ENCODE measurements at regions not wholly inside any gene's neighbourhood (a gene's known extent, or its start where the extent isn't known, plus 50 kb on each side); places are given as distances from the start of the nearest gene placed in this dataset.

- TF ChIP-seq CTCF (IDR thresholded peaks at IDR 0.05) (no peak), POLR2A (IDR thresholded peaks at IDR 0.05) (no peak)
These were observed 287.1 kb downstream of the LPIN1 start for GRCh38 chr2:12033494-12033893.

All from tibial nerve (tissue), 3 donors.